Adrenal gland (tissue), 5 donors: ENCODE measurements at regions not wholly inside any gene's neighbourhood (a gene's known extent, or its start where the extent isn't known, plus 50 kb on each side); places are given as distances from the start of the nearest gene placed in this dataset.

Source experiments
- CTCF ChIP-seq, 6 experiments: fragments of 450-650 bp in 4 of 6; fragments of 200-600 bp in 2 of 6; sonication (generic) in 1 of 6; IDR thresholded peaks; 1 replicate in 5 of 6; 2 replicates in 1 of 6; pipeline versions ENCODE4 v1.5.1 to v1.8.0; 2016 to 2021; ENCODE audit warnings: antibody characterized with exemption in 6 of 6, mild to moderate bottlenecking in 2 of 6, moderate library complexity in 1 of 6
- POLR2A ChIP-seq, 2 donors: fragments of 450-650 bp; IDR thresholded peaks; one replicate each; pipeline ENCODE4 v1.6.1; 2017; ENCODE audit warnings: antibody characterized with exemption in 2 of 2, mild to moderate bottlenecking in 2 of 2, moderate library complexity in 1 of 2
- donor health status: DM: no; HTN: no; CAD: no.

DNA sequence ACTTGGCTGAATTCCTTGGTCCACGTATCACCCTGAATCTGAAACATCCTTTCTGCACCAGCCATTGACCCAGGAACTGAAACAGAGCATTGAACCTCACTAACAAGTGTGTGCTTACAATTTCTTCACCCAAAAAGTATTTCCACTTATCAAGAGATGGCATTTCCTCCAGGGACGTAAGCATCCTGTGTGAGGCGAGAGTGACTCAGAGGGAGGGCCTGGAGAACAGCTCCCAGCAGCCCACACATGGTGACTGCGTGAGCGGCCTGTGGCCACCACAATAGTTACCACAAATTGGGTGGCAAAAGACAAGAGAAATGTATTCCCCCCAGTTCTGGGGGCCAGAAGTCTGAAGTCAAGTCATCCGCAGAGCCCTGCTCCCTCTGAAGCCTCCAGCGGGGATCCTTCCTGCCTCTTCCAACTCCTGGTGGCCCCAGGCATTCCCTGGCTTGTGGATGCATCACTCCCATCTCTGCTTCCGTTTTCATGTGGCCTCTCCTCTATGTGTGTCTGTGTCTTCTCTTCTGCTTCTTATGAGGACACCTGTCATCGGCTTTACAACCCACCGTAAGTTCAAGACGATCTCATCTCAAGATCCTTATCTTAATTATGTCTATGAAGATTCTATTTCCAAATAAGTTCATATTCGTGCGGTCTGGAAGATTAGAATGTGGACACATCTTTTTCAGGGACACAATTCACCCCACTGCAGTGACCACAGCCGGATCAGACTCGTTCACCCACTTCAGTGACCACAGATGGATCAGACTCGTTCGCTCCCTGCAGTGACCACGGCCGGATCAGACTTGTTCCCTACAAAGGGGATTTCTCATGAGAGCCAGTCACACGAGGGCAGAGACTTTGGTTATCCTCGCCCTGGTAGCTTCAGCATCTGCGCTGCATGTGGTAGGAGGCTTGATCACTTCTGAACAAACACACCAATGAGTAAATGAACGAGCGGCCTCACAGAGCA is 122.6 kb upstream of the FOXF1 start:
- no peak for TF ChIP-seq CTCF (IDR thresholded peaks at IDR 0.05)
- no peak for TF ChIP-seq POLR2A (IDR thresholded peaks at IDR 0.05)
